HFFc6 (cell line): ENCODE measurements at regions not wholly inside any gene's neighbourhood (a gene's known extent, or its start where the extent isn't known, plus 50 kb on each side); places are given as distances from the start of the nearest gene placed in this dataset.
"Not testable (repeated sequence)": the region's sequence is repeated elsewhere in the genome, so short reads cannot be mapped to it uniquely, and the experiment has no call there.

Experiments used
- DNase-seq: peaks from one replicate; pipeline ENCODE4 v3.0.0-alpha.2; 2018
- H3K27ac Mint-ChIP-seq: 2 replicates; pipeline ENCODE4 v1.8.0; 2020; ENCODE audit warnings: mild to moderate bottlenecking, mixed read lengths
- H3K27me3 Mint-ChIP-seq: 2 replicates; pipeline ENCODE4 v1.8.0; 2021; ENCODE audit warnings: mild to moderate bottlenecking, moderate library complexity, mixed read lengths; ENCODE audit not compliant: insufficient read depth
- H3K36me3 Mint-ChIP-seq: 2 replicates; pipeline ENCODE4 v1.8.0; 2021; ENCODE audit warnings: low read depth, mixed read lengths
- H3K4me1 Mint-ChIP-seq: 2 replicates; pipeline ENCODE4 v1.8.0; 2020; ENCODE audit warnings: low read depth, mixed read lengths
- H3K4me3 Mint-ChIP-seq: 2 replicates; pipeline ENCODE4 v1.8.0; 2020; ENCODE audit warnings: mild to moderate bottlenecking, moderate library complexity, mixed read lengths
- H3K9me3 Mint-ChIP-seq: 2 replicates; pipeline ENCODE4 v1.8.0; 2020; ENCODE audit warnings: mild to moderate bottlenecking, mixed read lengths
- CTCF ChIP-seq: fragments of 200-600 bp; sonication (generic); IDR thresholded peaks from 2 replicates; pipeline ENCODE4 v1.5.0; 2021; ENCODE audit warnings: antibody characterized with exemption, mild to moderate bottlenecking

DNA sequence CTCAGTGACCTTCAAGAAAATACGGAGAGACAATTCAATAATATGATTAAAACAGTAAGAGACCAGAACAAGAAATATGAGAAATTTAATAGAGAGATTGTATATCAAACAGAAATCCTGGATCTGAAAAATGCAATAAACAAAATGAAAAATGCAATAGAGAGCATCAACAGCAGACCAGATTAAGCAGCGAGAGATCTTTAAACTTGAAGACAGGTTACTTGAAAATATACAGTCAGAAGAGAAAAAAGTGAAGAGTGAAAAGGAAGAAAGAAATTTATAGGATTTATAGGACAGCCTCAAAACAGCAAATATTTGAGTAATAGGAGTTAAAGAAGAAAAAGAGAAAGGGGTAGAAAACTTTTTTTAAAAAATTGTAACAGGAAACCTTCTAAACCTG lies 813.9 kb upstream of the GRM7 start:
- H3K9me3 Mint-ChIP-seq = peaks cover 53% of the 10 kb centered on the region
- H3K27me3 Mint-ChIP-seq = peaks cover 3% of the 10 kb centered on the region; the same call in 1 of the 2 replicates
- H3K36me3 Mint-ChIP-seq = no peaks in the 10 kb centered on the region; the same call in 1 of the 2 replicates
- no peak overlapping the region for H3K27ac Mint-ChIP-seq
- TF ChIP-seq CTCF = no peak
- H3K4me1 Mint-ChIP-seq = no peaks in the 10 kb centered on the region
- DNase-seq = no peak
- no peak overlapping the region for H3K4me3 Mint-ChIP-seq

- Mint-ChIP-seq H3K9me3 (peaks cover 36% of the 10 kb centered on the region), H3K4me3 (no peak overlapping the region), H3K4me1 (no peaks in the 10 kb centered on the region), H3K27ac (no peak overlapping the region), H3K27me3 (no peaks in the 10 kb centered on the region), H3K36me3 (no peaks in the 10 kb centered on the region)
- TF ChIP-seq CTCF = no peak
- no peak for DNase-seq
Observed at GRCh38 chr3:6060251-6060650, 800.7 kb upstream of the GRM7 start.

DNA sequence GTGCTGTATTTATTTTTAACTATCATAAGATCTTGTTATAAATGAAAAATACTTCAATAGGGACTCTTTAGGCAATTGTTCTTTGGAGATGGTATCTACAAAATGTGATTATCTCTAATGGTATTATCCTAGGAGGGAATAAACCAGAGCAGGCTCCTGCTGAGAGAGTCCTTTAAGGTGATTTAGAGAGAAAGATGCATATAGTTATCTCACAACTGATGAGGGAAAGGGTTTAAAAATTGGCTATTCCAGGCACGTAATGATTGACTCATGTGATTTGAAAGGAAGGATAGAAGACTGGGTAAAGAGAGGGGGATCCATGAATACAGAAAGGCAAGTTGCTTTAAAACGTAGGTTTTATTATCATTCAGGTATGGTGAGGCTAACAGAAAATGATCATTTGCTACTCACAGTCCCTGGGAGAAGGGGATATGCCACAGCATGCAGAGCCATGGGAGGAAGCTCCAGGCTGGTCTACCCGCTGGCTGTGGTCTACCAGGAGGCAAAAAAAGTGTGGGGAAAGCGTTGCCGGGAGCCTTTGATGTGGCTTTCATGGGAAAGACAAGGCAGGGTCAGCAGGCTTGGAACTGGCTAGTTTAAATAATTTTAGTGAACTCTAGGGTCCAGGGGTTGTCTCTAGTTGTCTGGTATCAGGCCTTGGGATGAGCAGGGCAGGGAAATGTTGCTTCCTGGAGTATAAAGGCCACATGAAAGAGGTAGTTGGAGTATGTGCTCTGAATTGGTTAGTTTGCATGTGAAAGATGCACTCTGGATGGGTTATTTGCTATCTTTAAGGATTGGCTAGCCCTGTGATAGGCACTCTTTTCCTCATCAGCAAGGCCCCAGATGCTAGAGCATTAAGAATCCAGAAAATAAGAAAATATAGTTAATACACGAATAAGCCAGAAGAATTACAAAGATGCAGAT lies 798.4 kb upstream of the GRM7 start:
- Mint-ChIP-seq H3K4me1 (no peaks in the 10 kb centered on the region), H3K27me3 (no peaks in the 10 kb centered on the region), H3K9me3 (peaks cover 33% of the 10 kb centered on the region), H3K4me3 (no peak overlapping the region), H3K36me3 (no peaks in the 10 kb centered on the region), H3K27ac (no peak overlapping the region)
- no peak for TF ChIP-seq CTCF
- DNase-seq = no peak

GRCh38 chr3:6066397-6066796 lies 794.5 kb upstream of the GRM7 start:
- no peaks in the 10 kb centered on the region for H3K27me3 Mint-ChIP-seq
- H3K4me1 Mint-ChIP-seq = no peaks in the 10 kb centered on the region
- H3K4me3 Mint-ChIP-seq = no peak overlapping the region
- no peaks in the 10 kb centered on the region for H3K36me3 Mint-ChIP-seq
- H3K9me3 Mint-ChIP-seq = peaks cover 40% of the 10 kb centered on the region
- no peak for DNase-seq
- H3K27ac Mint-ChIP-seq = no peak overlapping the region
- TF ChIP-seq CTCF = no peak

DNA sequence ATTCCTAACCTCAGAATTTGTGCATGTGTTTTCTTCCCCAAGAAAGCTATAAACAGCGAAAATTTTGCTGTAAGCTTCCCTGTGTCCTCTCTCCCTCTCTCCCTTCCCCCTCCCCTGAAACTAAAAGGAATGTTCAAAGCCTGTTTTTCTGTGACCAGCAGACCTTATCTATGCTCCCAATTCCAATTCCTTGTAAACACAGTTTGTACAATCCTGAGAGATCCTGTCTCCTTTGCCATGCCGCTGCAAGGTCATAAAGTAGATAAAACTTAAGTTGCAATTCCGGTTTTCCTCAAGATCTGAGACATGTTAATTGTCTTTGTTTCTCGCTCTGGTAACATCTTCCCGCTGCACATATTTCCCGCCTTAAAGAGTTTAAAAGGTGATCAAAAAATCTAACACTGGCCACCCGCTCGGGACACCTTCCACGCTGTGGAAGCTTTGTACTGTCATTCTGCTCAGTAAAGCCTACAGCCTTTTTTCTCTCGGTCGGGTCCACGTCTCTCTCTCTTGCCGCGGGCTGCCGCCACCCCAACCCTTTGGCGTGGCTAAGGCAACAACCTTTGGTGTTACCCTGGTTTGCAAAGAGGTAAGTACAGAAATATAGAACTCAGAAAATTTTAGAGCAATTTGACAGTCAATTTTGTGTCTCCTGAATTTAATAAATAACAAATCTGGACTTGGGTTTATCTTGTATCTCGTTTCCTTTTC lies 793.9 kb upstream of the GRM7 start:
- H3K4me1 Mint-ChIP-seq, H3K36me3 Mint-ChIP-seq, H3K4me3 Mint-ChIP-seq, DNase-seq, H3K27ac Mint-ChIP-seq, H3K27me3 Mint-ChIP-seq: not testable (repeated sequence)
- peaks cover 40% of the 10 kb centered on the region for H3K9me3 Mint-ChIP-seq

DNA sequence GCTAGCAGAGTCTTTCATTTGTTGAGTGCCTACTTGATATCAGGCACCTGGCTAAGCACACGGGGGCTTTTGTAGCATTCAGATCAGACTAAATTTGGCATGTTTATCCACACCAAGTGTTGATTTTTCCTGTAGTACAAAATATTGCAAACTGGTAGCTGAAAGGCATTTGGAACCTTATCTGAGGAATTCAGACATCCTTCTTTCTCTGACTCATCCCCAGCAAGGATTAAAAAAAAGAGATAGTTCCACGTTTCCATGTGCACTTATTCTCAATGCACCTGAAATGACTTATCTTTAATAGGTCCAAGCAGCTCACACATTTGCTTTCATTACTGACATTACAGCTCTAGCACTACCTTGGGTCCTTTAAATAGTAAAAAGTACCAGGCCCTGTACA lies 786.0 kb upstream of the GRM7 start:
- H3K4me3 Mint-ChIP-seq = no peak overlapping the region
- H3K4me1 Mint-ChIP-seq = no peaks in the 10 kb centered on the region
- DNase-seq = no peak
- TF ChIP-seq CTCF = no peak
- H3K27ac Mint-ChIP-seq = no peak overlapping the region
- H3K9me3 Mint-ChIP-seq = peaks cover 62% of the 10 kb centered on the region
- no peaks in the 10 kb centered on the region; the same call in 1 of the 2 replicates for H3K27me3 Mint-ChIP-seq
- no peaks in the 10 kb centered on the region for H3K36me3 Mint-ChIP-seq
